K562 (cell line): ENCODE measurements at regions not wholly inside any gene's neighbourhood (a gene's known extent, or its start where the extent isn't known, plus 50 kb on each side); places are given as distances from the start of the nearest gene placed in this dataset.

Source experiments
- FOXA3 ChIP-seq, 2 experiments: fragments of 450-650 bp in 1 of 2; sonication (generic) in 1 of 2; formaldehyde crosslinking; IDR thresholded peaks in 1 of 2; conservative IDR thresholded peaks in 1 of 2; 2 replicates each; pipeline versions ENCODE4 v1.4.0 to v1.8.0; 2020 to 2022; ENCODE audit warnings: mild to moderate bottlenecking in 2 of 2, missing genetic modification reagents in 1 of 2
- GTF2A2 ChIP-seq: IDR thresholded peaks from 2 replicates; pipeline ENCODE4 v1.6.1; 2016; ENCODE audit warnings: mild to moderate bottlenecking, missing genetic modification characterization, missing compliant biosample characterization
- JUND ChIP-seq, 2 experiments: IDR thresholded peaks; 2 replicates in 1 of 2; 3 replicates in 1 of 2; pipeline ENCODE4 v1.6.1; 2011; ENCODE audit warnings: borderline replicate concordance in 2 of 2, low read depth in 2 of 2, low read length in 2 of 2, improper control_type of control experiment in 1 of 2, missing biosample characterization in 1 of 2, missing genetic modification characterization in 1 of 2, missing genetic modification reagents in 1 of 2
- KAT8 ChIP-seq: fragments of 450-650 bp; IDR thresholded peaks from 2 replicates; pipeline ENCODE4 v1.6.1; 2016; ENCODE audit warnings: low read depth, mild to moderate bottlenecking
- NCOR1 ChIP-seq: fragments of 450-650 bp; IDR thresholded peaks from 2 replicates; pipeline ENCODE4 v1.6.1; 2016; ENCODE audit warnings: mild to moderate bottlenecking, moderate library complexity
- POLR2A ChIP-seq: fragments of 450-650 bp; conservative IDR thresholded peaks from 2 replicates; pipeline ENCODE4 v1.6.1; 2016
- ZNF274 ChIP-seq: IDR thresholded peaks from 2 replicates; pipeline ENCODE4 v1.6.1; 2011; ENCODE audit warnings: low read depth, mild to moderate bottlenecking, low read length, moderate library complexity, borderline replicate concordance
- TF ChIP-seq, protein P1 (sequence below), 3 experiments: IDR thresholded peaks in 2 of 3; conservative IDR thresholded peaks in 1 of 3; 2 replicates each; pipeline ENCODE4 v1.5.1; 2011 to 2012; ENCODE audit warnings: low read length in 3 of 3, mild to moderate bottlenecking in 3 of 3, control low read depth in 2 of 3, improper control_type of control experiment in 1 of 3, inconsistent platforms in 1 of 3, low read depth in 1 of 3, mixed read lengths in 1 of 3, moderate library complexity in 1 of 3; ENCODE audit not compliant: insufficient read depth in 2 of 3

DNA sequence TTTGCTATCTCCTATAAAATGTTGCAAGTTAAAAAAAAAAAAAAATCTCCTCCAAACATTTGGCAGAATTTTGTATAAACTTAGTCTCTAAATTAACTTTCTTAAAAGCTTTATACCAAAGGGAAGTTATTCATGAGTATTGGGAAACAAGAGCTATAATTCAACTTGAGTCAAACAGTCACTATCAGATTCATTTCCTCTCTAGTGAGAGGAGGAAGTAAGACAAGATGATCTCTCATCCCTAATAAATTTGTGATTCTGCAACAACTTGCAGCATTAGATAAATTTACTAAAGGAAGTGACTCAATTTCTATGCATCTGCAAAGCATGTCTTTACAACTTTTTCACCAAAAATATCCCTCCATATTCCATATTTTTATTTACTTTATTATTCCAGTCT is 135.4 kb upstream of the GNPDA2 start:
- TF ChIP-seq ZNF274 (no peak), KAT8 (no peak), NCOR1 (no peak), FOXA3 (CRISPR knock-in tag; conservative IDR thresholded peaks at IDR 0.05 in 1 of 2, IDR thresholded peaks at IDR 0.05 in 1 of 2) (no peak), GTF2A2 (tag) (no peak), POLR2A (no peak), JUND (IDR thresholded peaks at IDR 0.05; ENCODE audit: borderline replicate concordance, low read depth, low read length) (no peak), JUND (tag; IDR thresholded peaks at IDR 0.05; ENCODE audit: borderline replicate concordance, low read depth, low read length) (no peak)
- TF ChIP-seq, protein P1, sequence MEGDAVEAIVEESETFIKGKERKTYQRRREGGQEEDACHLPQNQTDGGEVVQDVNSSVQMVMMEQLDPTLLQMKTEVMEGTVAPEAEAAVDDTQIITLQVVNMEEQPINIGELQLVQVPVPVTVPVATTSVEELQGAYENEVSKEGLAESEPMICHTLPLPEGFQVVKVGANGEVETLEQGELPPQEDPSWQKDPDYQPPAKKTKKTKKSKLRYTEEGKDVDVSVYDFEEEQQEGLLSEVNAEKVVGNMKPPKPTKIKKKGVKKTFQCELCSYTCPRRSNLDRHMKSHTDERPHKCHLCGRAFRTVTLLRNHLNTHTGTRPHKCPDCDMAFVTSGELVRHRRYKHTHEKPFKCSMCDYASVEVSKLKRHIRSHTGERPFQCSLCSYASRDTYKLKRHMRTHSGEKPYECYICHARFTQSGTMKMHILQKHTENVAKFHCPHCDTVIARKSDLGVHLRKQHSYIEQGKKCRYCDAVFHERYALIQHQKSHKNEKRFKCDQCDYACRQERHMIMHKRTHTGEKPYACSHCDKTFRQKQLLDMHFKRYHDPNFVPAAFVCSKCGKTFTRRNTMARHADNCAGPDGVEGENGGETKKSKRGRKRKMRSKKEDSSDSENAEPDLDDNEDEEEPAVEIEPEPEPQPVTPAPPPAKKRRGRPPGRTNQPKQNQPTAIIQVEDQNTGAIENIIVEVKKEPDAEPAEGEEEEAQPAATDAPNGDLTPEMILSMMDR (IDR thresholded peaks at IDR 0.05 in 2 of 3, conservative IDR thresholded peaks at IDR 0.05 in 1 of 3; ENCODE audit: insufficient read depth in 2 of 3, low read depth in 1 of 3, low read length in 3 of 3), result no peak
